ENCODE measurements at regions not wholly inside any gene's neighbourhood (a gene's known extent, or its start where the extent isn't known, plus 50 kb on each side); places are given as distances from the start of the nearest gene placed in this dataset.

GRCh38 chr2:166803373-166804000 is 84.8 kb upstream of the XIRP2 start:
- no peaks in the 10 kb centered on the region for H3K27me3 ChIP-seq (ENCODE audit: control insufficient read depth, insufficient read depth, low read length)
- no peak for DNase-seq (ENCODE audit: low read depth)
- no peaks in the 10 kb centered on the region for H3K36me3 ChIP-seq (ENCODE audit: control insufficient read depth, insufficient read depth, low read length)
- no peak for TF ChIP-seq CTCF (IDR thresholded peaks at IDR 0.05; ENCODE audit: insufficient read depth, low read length, poor library complexity, severe bottlenecking)
- H3K4me3 ChIP-seq (ENCODE audit: low read depth, low read length), result no peak overlapping the region

- H3K4me3 ChIP-seq (ENCODE audit: low read depth, low read length), result no peak overlapping the region
- no peak for DNase-seq (ENCODE audit: low read depth)
- TF ChIP-seq CTCF (IDR thresholded peaks at IDR 0.05; ENCODE audit: insufficient read depth, low read length, poor library complexity, severe bottlenecking), result no peak
- H3K27me3 ChIP-seq (ENCODE audit: control insufficient read depth, insufficient read depth, low read length), result no peaks in the 10 kb centered on the region
- H3K36me3 ChIP-seq (ENCODE audit: control insufficient read depth, insufficient read depth, low read length), result no peaks in the 10 kb centered on the region
Observed at GRCh38 chr2:166802475-166802874, 85.8 kb upstream of the XIRP2 start.

GRCh38 chr2:166792808-166793207 is 95.5 kb upstream of the XIRP2 start:
- DNase-seq (ENCODE audit: low read depth), result no peak
- Histone ChIP-seq H3K36me3 (ENCODE audit: control insufficient read depth, insufficient read depth, low read length) (no peaks in the 10 kb centered on the region), H3K27me3 (ENCODE audit: control insufficient read depth, insufficient read depth, low read length) (no peaks in the 10 kb centered on the region), H3K4me3 (ENCODE audit: low read depth, low read length) (no peak overlapping the region)
- no peak for TF ChIP-seq CTCF (IDR thresholded peaks at IDR 0.05; ENCODE audit: insufficient read depth, low read length, poor library complexity, severe bottlenecking)

GRCh38 chr2:166786707-166787106 is 101.6 kb upstream of the XIRP2 start:
- no peaks in the 10 kb centered on the region for H3K36me3 ChIP-seq (ENCODE audit: control insufficient read depth, insufficient read depth, low read length)
- H3K27me3 ChIP-seq (ENCODE audit: control insufficient read depth, insufficient read depth, low read length), result no peaks in the 10 kb centered on the region
- no peak overlapping the region for H3K4me3 ChIP-seq (ENCODE audit: low read depth, low read length)
- TF ChIP-seq CTCF (IDR thresholded peaks at IDR 0.05; ENCODE audit: insufficient read depth, low read length, poor library complexity, severe bottlenecking), result no peak
- no peak for DNase-seq (ENCODE audit: low read depth)

- TF ChIP-seq CTCF (IDR thresholded peaks at IDR 0.05; ENCODE audit: insufficient read depth, low read length, poor library complexity, severe bottlenecking), result no peak
- H3K36me3 ChIP-seq (ENCODE audit: control insufficient read depth, insufficient read depth, low read length), result no peaks in the 10 kb centered on the region
Observed at GRCh38 chr2:166784296-166784946, 103.9 kb upstream of the XIRP2 start.

GRCh38 chr2:166775176-166775575 is 113.1 kb upstream of the XIRP2 start:
- H3K4me3 ChIP-seq (ENCODE audit: low read depth, low read length), result no peak overlapping the region
- TF ChIP-seq CTCF (IDR thresholded peaks at IDR 0.05; ENCODE audit: insufficient read depth, low read length, poor library complexity, severe bottlenecking), result no peak
- no peak for DNase-seq (ENCODE audit: low read depth)
- H3K36me3 ChIP-seq (ENCODE audit: control insufficient read depth, insufficient read depth, low read length), result no peaks in the 10 kb centered on the region
- H3K27me3 ChIP-seq (ENCODE audit: control insufficient read depth, insufficient read depth, low read length), result no peaks in the 10 kb centered on the region

More at GRCh38 chr2:166784296-166784946, 103.9 kb upstream of the XIRP2 start:
- no peaks in the 10 kb centered on the region for H3K27me3 ChIP-seq (ENCODE audit: control insufficient read depth, insufficient read depth, low read length)
- DNase-seq (ENCODE audit: low read depth), result no peak
- H3K4me3 ChIP-seq (ENCODE audit: low read depth, low read length), result no peak overlapping the region

Measured in kidney epithelial cell (primary cell).